ENCODE measurements at regions not wholly inside any gene's neighbourhood (a gene's known extent, or its start where the extent isn't known, plus 50 kb on each side); places are given as distances from the start of the nearest gene placed in this dataset.
"Not testable (repeated sequence)": the region's sequence is repeated elsewhere in the genome, so short reads cannot be mapped to it uniquely, and the experiment has no call there.

- TF ChIP-seq PBX2 (CRISPR knock-in tag; IDR thresholded peaks at IDR 0.05) (no peak), ZNF318 (CRISPR knock-in tag; IDR thresholded peaks at IDR 0.05) (no peak), ZNF766 (CRISPR knock-in tag; IDR thresholded peaks at IDR 0.05; ENCODE audit: borderline replicate concordance) (no peak), ZNF543 (CRISPR knock-in tag; IDR thresholded peaks at IDR 0.05) (no peak)
Observed at GRCh38 chr3:134737516-134737915, 57.5 kb upstream of the EPHB1 start (continued).

GRCh38 chr3:134740077-134740476 lies 55.0 kb upstream of the EPHB1 start:
- H3K4me2 ChIP-seq (ENCODE audit: low read depth, low read length); H3K9ac ChIP-seq (ENCODE audit: insufficient read depth, low read depth, low read length); H3K36me3 ChIP-seq (replicated peaks in 1 of 2; ENCODE audit: control insufficient read depth in 1 of 2, insufficient read depth in 2 of 2, low read length in 2 of 2); CTCF ChIA-PET (ENCODE audit: low intra/inter-chr PET ratio, low total read pairs); H3K79me2 ChIP-seq (ENCODE audit: insufficient read depth, low read length); ATAC-seq; BruUV-seq (replicated peaks); H3K4me3 ChIP-seq (replicated peaks in 1 of 3; ENCODE audit: insufficient read depth in 1 of 3, low read depth in 2 of 3, low read length in 3 of 3); FAIRE-seq; H3K27ac ChIP-seq (ENCODE audit: extremely low read length, insufficient read depth, low read length); POLR2A ChIA-PET; H4K20me1 ChIP-seq (ENCODE audit: insufficient read depth, low read length); DNase-seq (ENCODE audit: low spot score); H3K27me3 ChIP-seq (ENCODE audit: control insufficient read depth in 1 of 2, insufficient read depth in 2 of 2, low read length in 2 of 2); H2AFZ ChIP-seq (ENCODE audit: low read length); intact Hi-C loops (cut with micrococcal nuclease; ENCODE audit: unreplicated experiment); H3K4me1 ChIP-seq (ENCODE audit: insufficient read depth, low read length); H3K9me3 ChIP-seq (ENCODE audit: low read length); in situ Hi-C loops (cut with HindIII; ENCODE audit: extremely low pct_ligation_motif_present, low pct_unique_long_range_greater_than_20kb): not testable (repeated sequence)
- 25% methylated on average over 7 of the region's 7 CpGs for WGBS (ENCODE audit: low lambda C conversion rate)

All from HepG2 (cell line).